ENCODE measurements at regions not wholly inside any gene's neighbourhood (a gene's known extent, or its start where the extent isn't known, plus 50 kb on each side); places are given as distances from the start of the nearest gene placed in this dataset.

DNA sequence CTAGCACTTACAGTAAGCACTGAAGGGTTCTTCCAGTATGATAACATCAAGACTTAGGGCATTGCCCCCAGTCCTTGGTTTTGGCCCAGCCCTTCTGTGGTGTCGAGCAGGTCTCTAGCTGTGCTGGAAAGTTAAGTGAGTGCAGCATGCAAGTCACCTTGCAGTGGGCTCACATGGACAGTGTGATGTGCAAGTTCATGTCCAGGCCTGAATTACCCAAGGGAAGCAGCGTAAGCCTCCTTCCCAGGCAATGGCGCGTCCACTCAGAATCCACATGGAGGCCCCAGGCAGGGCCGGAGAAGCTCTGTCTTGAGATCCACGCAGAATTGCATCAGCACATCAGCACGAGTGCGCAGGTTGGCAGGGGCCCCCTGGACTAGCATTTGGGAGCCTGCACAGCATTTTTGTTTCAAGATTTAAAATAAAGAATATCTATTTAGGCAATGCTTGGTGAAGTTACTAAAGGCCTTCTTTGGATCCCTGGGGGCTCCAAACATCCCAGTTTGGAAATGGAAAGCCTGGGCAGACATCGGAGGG lies 108.4 kb upstream of the ALDH1B1 start:
- TF ChIP-seq CTCF (IDR thresholded peaks at IDR 0.05; ENCODE audit: borderline replicate concordance, extremely low read depth, low read length, poor library complexity, severe bottlenecking) (no peak), EZH2 (IDR thresholded peaks at IDR 0.05; ENCODE audit: borderline replicate concordance, low read depth, low read length, severe bottlenecking) (no peak)

Measured in DND-41 (cell line).